OCI-LY7 (cell line): ENCODE measurements at regions not wholly inside any gene's neighbourhood (a gene's known extent, or its start where the extent isn't known, plus 50 kb on each side); places are given as distances from the start of the nearest gene placed in this dataset.

ENCODE experiments used
- BruUV-seq: library from RNA; stranded (reverse); fragments of 400-500 nt; replicated peaks from 2 replicates; lab custom pipeline; 2021; lab: Mats Ljungman, UMichigan
- CTCF ChIA-PET: fragments of 300-600 bp; sonication (Branson Sonifier 250); formaldehyde crosslinking; loops from one replicate; lab custom pipeline; 2022; ENCODE audit warnings: antibody characterized with exemption; ENCODE audit not compliant: unreplicated experiment; lab: Charles Lee
- POLR2A ChIA-PET: fragments of 300-600 bp; sonication (Branson Sonifier 250); formaldehyde crosslinking; loops from one replicate; lab custom pipeline; 2022; ENCODE audit warnings: antibody characterized with exemption; lab: Charles Lee
- DNase-seq: peaks from one replicate; pipeline ENCODE4 v3.0.0-alpha.2; 2015; ENCODE audit warnings: low spot score
- H2AFZ ChIP-seq: fragments of 200-600 bp; sonication (generic), shearing (Covaris generic); 2 replicates; pipeline ENCODE4 v1.6.1; 2014; ENCODE audit warnings: mild to moderate bottlenecking, antibody characterized with exemption, low read length, moderate library complexity
- H3K27ac ChIP-seq: fragments of 200-600 bp; sonication (generic); 2 replicates; pipeline ENCODE4 v1.5.1; 2014; ENCODE audit warnings: mixed run types, low read depth, mild to moderate bottlenecking, moderate library complexity, low read length, inconsistent platforms; ENCODE audit not compliant: poor library complexity, severe bottlenecking
- H3K36me3 ChIP-seq: fragments of 200-600 bp; sonication (generic); 2 replicates; pipeline ENCODE4 v1.6.1; 2014; ENCODE audit warnings: mild to moderate bottlenecking, antibody characterized with exemption, low read length, moderate library complexity, mixed read lengths; ENCODE audit not compliant: insufficient read depth
- H3K4me1 ChIP-seq: fragments of 200-600 bp; sonication (generic); 2 replicates; pipeline ENCODE4 v1.5.1; 2014; ENCODE audit warnings: mild to moderate bottlenecking, low read length; ENCODE audit not compliant: insufficient read depth, poor library complexity, severe bottlenecking
- H3K4me2 ChIP-seq: fragments of 200-600 bp; sonication (generic); 2 replicates; pipeline ENCODE4 v1.6.1; 2014; ENCODE audit warnings: mild to moderate bottlenecking, low read length
- H3K4me3 ChIP-seq: fragments of 200-600 bp; sonication (generic); 2 replicates; pipeline ENCODE4 v1.5.1; 2014; ENCODE audit warnings: mild to moderate bottlenecking, low read depth, low read length; ENCODE audit not compliant: poor library complexity, severe bottlenecking
- H3K79me2 ChIP-seq: fragments of 200-600 bp; sonication (generic); 2 replicates; pipeline ENCODE4 v1.6.1; 2016; ENCODE audit warnings: low read depth, mild to moderate bottlenecking, low read length, moderate library complexity, mixed read lengths; ENCODE audit not compliant: insufficient read depth
- H3K9me2 ChIP-seq: fragments of 200-600 bp; sonication (generic); 2 replicates; pipeline ENCODE4 v1.6.1; 2016; ENCODE audit warnings: mild to moderate bottlenecking, low read length, mixed read lengths; ENCODE audit not compliant: insufficient read depth
- H3K9me3 ChIP-seq: fragments of 200-600 bp; sonication (generic); 2 replicates; pipeline ENCODE4 v1.6.1; 2014; ENCODE audit warnings: mild to moderate bottlenecking, mixed run types, low read length, mixed read lengths
- H4K20me1 ChIP-seq: fragments of 200-600 bp; sonication (generic); 2 replicates; pipeline ENCODE4 v1.6.1; 2014; ENCODE audit warnings: mild to moderate bottlenecking, antibody characterized with exemption, low read length, moderate library complexity, mixed read lengths; ENCODE audit not compliant: insufficient read depth
- EZH2phosphoT487 ChIP-seq: fragments of 200-600 bp; sonication (generic); IDR thresholded peaks from 2 replicates; pipeline ENCODE4 v1.6.1; 2018; ENCODE audit warnings: low read depth, borderline replicate concordance, mild to moderate bottlenecking, mixed run types, antibody characterized with exemption, low read length, moderate library complexity, mixed read lengths
- intact Hi-C: fragments of 100-400 bp; cut with micrococcal nuclease; formaldehyde crosslinking; loops from one replicate; pipeline ENCODE4 v1.10.0; 2022; ENCODE audit not compliant: unreplicated experiment
- TF ChIP-seq, protein P1 (sequence below): fragments of 200-600 bp; sonication (generic); conservative IDR thresholded peaks from 2 replicates; pipeline ENCODE4 v1.5.1; 2014; ENCODE audit warnings: mild to moderate bottlenecking, antibody characterized with exemption, low read length, moderate library complexity, mixed read lengths

DNA sequence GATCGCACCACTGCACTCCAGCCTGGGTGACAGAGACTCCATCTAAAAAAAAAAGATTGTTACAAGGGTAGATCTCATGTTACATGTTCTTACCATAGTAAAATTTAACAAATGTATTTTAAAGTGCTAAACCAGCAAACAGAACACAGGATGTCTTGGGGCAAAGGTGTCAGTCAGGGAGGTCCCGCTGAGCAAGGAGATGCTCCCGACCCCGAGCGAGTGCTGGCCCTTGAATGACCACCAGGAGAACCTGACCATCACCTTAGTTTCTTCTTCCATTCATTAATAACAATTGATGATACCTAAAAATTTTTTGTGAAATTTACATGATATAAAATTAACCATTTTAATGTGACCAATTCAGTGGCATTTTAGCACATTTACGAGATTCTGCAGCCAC lies 241.6 kb upstream of the GPR26 start:
- BruUV-seq = no TSS peak
- TF ChIP-seq, protein P1, sequence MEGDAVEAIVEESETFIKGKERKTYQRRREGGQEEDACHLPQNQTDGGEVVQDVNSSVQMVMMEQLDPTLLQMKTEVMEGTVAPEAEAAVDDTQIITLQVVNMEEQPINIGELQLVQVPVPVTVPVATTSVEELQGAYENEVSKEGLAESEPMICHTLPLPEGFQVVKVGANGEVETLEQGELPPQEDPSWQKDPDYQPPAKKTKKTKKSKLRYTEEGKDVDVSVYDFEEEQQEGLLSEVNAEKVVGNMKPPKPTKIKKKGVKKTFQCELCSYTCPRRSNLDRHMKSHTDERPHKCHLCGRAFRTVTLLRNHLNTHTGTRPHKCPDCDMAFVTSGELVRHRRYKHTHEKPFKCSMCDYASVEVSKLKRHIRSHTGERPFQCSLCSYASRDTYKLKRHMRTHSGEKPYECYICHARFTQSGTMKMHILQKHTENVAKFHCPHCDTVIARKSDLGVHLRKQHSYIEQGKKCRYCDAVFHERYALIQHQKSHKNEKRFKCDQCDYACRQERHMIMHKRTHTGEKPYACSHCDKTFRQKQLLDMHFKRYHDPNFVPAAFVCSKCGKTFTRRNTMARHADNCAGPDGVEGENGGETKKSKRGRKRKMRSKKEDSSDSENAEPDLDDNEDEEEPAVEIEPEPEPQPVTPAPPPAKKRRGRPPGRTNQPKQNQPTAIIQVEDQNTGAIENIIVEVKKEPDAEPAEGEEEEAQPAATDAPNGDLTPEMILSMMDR = no peak
- no peak for TF ChIP-seq EZH2phosphoT487
- CTCF ChIA-PET = no interaction called here

DNA sequence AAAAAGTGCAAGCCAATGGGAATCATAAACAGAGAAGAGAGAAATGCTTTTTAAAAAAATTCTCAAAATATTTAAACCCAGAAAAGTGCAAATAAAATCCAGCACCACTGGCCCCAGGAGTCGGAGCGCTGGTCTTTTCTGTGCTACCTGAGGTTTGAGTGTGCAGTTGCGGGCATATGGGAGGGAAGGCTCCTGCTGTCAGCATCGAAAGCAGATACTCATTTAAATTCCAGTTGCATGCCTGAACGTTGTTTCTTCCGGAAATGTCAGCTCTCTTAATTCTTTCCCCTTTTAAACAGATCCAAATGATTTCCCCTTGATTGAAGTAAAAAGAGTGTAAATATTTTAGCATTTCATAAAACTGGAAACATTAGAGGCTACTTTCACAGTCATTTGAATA lies 240.5 kb upstream of the GPR26 start:
- no peaks in the 10 kb centered on the region for H3K9me3 ChIP-seq
- intact Hi-C loops = no loop called here

More for the DNA sequence above, 241.6 kb upstream of the GPR26 start:
- intact Hi-C loops = no loop called here
- Histone ChIP-seq H3K9me2 (no peaks in the 10 kb centered on the region), H3K27ac (no peak overlapping the region), H3K4me3 (no peak overlapping the region), H3K9me3 (no peaks in the 10 kb centered on the region), H3K36me3 (no peaks in the 10 kb centered on the region), H3K4me2 (no peak overlapping the region), H3K4me1 (no peaks in the 10 kb centered on the region), H2AFZ (no peak overlapping the region), H4K20me1 (no peaks in the 10 kb centered on the region), H3K79me2 (no peaks in the 10 kb centered on the region)
- DNase-seq = no peak
- POLR2A ChIA-PET = no interaction called here

DNA sequence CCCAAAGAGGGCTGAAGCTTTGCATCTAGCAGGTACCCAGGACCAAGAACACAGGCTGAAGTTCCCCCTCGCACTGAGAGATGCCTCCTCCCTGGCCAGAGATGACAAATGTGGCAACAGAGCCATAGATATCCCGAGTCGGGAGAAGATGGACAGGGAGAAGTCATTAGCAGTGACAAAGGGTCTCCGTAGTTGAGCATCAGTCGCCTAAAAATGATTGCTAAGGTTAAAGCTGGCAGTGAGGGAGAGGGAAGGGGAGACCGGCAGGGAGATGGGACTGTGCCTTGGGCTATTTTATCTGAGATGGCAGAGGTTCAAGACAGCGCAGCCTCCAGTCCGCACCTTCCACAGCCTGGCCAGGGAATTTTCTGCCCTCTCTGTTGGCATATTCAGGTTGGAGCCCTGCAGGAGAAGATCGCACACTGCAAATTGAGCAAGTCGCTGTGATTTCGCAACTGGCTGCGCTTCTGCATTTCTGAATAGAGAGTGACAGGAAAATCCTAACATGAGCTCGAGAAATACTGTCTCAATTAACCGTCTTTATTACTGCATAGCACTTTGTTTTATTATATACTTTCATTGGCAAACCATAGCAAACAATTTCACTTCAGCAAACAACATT lies 238.9 kb upstream of the GPR26 start:
- no peak for DNase-seq
- H3K4me3 ChIP-seq = no peak overlapping the region
- no peaks in the 10 kb centered on the region for H3K36me3 ChIP-seq
- ChIA-PET POLR2A (interaction anchor here (1.8 kb wide), 1 partner anchor 10 kb away, joined by 6 read pairs; no protein-coding TSS in a partner anchor), CTCF (no interaction called here)
- no peaks in the 10 kb centered on the region for H4K20me1 ChIP-seq
- intact Hi-C loops = no loop called here
- H3K27ac ChIP-seq = no peak overlapping the region
- no peak overlapping the region for H2AFZ ChIP-seq
- no TSS peak for BruUV-seq
- H3K4me1 ChIP-seq = no peaks in the 10 kb centered on the region
- no peak for TF ChIP-seq EZH2phosphoT487
- TF ChIP-seq, protein P1 = no peak
- no peaks in the 10 kb centered on the region for H3K9me3 ChIP-seq
- H3K9me2 ChIP-seq = no peaks in the 10 kb centered on the region
- H3K4me2 ChIP-seq = no peak overlapping the region
- no peaks in the 10 kb centered on the region for H3K79me2 ChIP-seq

More for the DNA sequence above, 240.5 kb upstream of the GPR26 start:
- Histone ChIP-seq H3K36me3 (no peaks in the 10 kb centered on the region), H3K4me2 (no peak overlapping the region), H4K20me1 (no peaks in the 10 kb centered on the region), H3K9me2 (no peaks in the 10 kb centered on the region), H3K79me2 (no peaks in the 10 kb centered on the region), H2AFZ (no peak overlapping the region), H3K4me1 (no peaks in the 10 kb centered on the region), H3K27ac (no peak overlapping the region), H3K4me3 (no peak overlapping the region)
- BruUV-seq = no TSS peak
- POLR2A ChIA-PET = no interaction called here
- DNase-seq = no peak
- CTCF ChIA-PET = no interaction called here
- TF ChIP-seq, protein P1 = no peak
- TF ChIP-seq EZH2phosphoT487 = no peak
